ENCODE measurements at regions not wholly inside any gene's neighbourhood (a gene's known extent, or its start where the extent isn't known, plus 50 kb on each side); places are given as distances from the start of the nearest gene placed in this dataset.
"Not testable (repeated sequence)": the region's sequence is repeated elsewhere in the genome, so short reads cannot be mapped to it uniquely, and the experiment has no call there.

GRCh38 chr5:108524564-108524963 lies 142.7 kb upstream of the FBXL17 start:
- no peak for DNase-seq

- DNase-seq, result peak; percentile 5
These were observed 141.5 kb upstream of the FBXL17 start for GRCh38 chr5:108523360-108523759.

GRCh38 chr5:108521841-108522506 lies 140.1 kb upstream of the FBXL17 start:
- DNase-seq, result peak; percentile 49

- no peak for DNase-seq
These were observed 139.3 kb upstream of the FBXL17 start for GRCh38 chr5:108521011-108521700.

- no peak for DNase-seq
These were observed 134.9 kb upstream of the FBXL17 start for GRCh38 chr5:108516785-108517184.

- no peak for DNase-seq
These were observed 133.7 kb upstream of the FBXL17 start for GRCh38 chr5:108515517-108516105.

GRCh38 chr5:108508979-108509378 lies 127.1 kb upstream of the FBXL17 start:
- DNase-seq, result no peak

- no peak for DNase-seq
These were observed 125.7 kb upstream of the FBXL17 start for GRCh38 chr5:108507631-108508030.

GRCh38 chr5:108505608-108506007 lies 123.7 kb upstream of the FBXL17 start:
- no peak for DNase-seq

GRCh38 chr5:108504974-108505373 lies 123.1 kb upstream of the FBXL17 start:
- DNase-seq, result no peak

- no peak for DNase-seq
These were observed 122.1 kb upstream of the FBXL17 start for GRCh38 chr5:108503986-108504385.

GRCh38 chr5:108495615-108496014 lies 113.7 kb upstream of the FBXL17 start:
- DNase-seq, result not testable (repeated sequence)

GRCh38 chr5:108487951-108488350 lies 106.1 kb upstream of the FBXL17 start:
- no peak for DNase-seq

- DNase-seq, result no peak
These were observed 102.1 kb upstream of the FBXL17 start for GRCh38 chr5:108484035-108484434.

GRCh38 chr5:108481355-108481931 lies 99.5 kb upstream of the FBXL17 start:
- no peak for DNase-seq

- DNase-seq, result no peak
These were observed 90.3 kb upstream of the FBXL17 start for GRCh38 chr5:108472237-108472636.

GRCh38 chr5:108467563-108467962 lies 85.7 kb upstream of the FBXL17 start:
- DNase-seq, result no peak

GRCh38 chr5:108461628-108462367 lies 79.9 kb upstream of the FBXL17 start:
- no peak for DNase-seq

GRCh38 chr5:108459769-108460168 lies 77.9 kb upstream of the FBXL17 start:
- DNase-seq, result no peak

GRCh38 chr5:108451269-108451668 lies 69.4 kb upstream of the FBXL17 start:
- no peak for DNase-seq

- DNase-seq, result not testable (repeated sequence)
These were observed 62.2 kb upstream of the FBXL17 start for GRCh38 chr5:108444130-108444529.

- DNase-seq, result not testable (repeated sequence)
These were observed 60.3 kb upstream of the FBXL17 start for GRCh38 chr5:108442063-108442651.

GRCh38 chr5:108437425-108437824 lies 55.5 kb upstream of the FBXL17 start:
- DNase-seq, result no peak

Measured in inflammatory macrophage treated with lipopolysaccharide for 4 hours (primary cell).